ENCODE measurements at regions not wholly inside any gene's neighbourhood (a gene's known extent, or its start where the extent isn't known, plus 50 kb on each side); places are given as distances from the start of the nearest gene placed in this dataset.

DNA sequence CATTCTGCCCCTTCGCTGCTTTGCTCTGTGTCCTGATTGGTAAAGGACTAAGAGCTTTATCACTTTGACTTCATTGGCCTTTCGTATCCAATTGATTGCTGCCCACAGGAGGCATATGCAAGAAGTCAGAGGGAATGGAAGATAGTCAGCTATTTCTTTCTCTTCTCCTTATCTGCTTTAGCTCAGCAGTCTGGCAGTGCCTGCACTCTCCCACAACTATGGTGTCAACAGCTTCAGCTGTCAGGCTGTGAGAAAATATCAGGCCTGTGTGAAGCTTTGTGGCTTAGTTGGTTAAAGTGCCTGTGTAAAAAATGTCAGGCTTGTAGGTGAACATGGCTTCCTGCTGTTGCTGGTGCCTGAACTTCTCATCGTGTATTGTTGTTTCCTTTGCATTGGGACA, 243.0 kb downstream of the PCDH17 start:
- TF ChIP-seq, protein P1, sequence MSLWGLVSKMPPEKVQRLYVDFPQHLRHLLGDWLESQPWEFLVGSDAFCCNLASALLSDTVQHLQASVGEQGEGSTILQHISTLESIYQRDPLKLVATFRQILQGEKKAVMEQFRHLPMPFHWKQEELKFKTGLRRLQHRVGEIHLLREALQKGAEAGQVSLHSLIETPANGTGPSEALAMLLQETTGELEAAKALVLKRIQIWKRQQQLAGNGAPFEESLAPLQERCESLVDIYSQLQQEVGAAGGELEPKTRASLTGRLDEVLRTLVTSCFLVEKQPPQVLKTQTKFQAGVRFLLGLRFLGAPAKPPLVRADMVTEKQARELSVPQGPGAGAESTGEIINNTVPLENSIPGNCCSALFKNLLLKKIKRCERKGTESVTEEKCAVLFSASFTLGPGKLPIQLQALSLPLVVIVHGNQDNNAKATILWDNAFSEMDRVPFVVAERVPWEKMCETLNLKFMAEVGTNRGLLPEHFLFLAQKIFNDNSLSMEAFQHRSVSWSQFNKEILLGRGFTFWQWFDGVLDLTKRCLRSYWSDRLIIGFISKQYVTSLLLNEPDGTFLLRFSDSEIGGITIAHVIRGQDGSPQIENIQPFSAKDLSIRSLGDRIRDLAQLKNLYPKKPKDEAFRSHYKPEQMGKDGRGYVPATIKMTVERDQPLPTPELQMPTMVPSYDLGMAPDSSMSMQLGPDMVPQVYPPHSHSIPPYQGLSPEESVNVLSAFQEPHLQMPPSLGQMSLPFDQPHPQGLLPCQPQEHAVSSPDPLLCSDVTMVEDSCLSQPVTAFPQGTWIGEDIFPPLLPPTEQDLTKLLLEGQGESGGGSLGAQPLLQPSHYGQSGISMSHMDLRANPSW (CRISPR knock-in tag; IDR thresholded peaks at IDR 0.05; ENCODE audit: borderline replicate concordance) = no peak
- TF ChIP-seq, protein P2, sequence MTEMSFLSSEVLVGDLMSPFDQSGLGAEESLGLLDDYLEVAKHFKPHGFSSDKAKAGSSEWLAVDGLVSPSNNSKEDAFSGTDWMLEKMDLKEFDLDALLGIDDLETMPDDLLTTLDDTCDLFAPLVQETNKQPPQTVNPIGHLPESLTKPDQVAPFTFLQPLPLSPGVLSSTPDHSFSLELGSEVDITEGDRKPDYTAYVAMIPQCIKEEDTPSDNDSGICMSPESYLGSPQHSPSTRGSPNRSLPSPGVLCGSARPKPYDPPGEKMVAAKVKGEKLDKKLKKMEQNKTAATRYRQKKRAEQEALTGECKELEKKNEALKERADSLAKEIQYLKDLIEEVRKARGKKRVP (CRISPR knock-in tag; IDR thresholded peaks at IDR 0.05) = no peak
- TF ChIP-seq, protein P3, sequence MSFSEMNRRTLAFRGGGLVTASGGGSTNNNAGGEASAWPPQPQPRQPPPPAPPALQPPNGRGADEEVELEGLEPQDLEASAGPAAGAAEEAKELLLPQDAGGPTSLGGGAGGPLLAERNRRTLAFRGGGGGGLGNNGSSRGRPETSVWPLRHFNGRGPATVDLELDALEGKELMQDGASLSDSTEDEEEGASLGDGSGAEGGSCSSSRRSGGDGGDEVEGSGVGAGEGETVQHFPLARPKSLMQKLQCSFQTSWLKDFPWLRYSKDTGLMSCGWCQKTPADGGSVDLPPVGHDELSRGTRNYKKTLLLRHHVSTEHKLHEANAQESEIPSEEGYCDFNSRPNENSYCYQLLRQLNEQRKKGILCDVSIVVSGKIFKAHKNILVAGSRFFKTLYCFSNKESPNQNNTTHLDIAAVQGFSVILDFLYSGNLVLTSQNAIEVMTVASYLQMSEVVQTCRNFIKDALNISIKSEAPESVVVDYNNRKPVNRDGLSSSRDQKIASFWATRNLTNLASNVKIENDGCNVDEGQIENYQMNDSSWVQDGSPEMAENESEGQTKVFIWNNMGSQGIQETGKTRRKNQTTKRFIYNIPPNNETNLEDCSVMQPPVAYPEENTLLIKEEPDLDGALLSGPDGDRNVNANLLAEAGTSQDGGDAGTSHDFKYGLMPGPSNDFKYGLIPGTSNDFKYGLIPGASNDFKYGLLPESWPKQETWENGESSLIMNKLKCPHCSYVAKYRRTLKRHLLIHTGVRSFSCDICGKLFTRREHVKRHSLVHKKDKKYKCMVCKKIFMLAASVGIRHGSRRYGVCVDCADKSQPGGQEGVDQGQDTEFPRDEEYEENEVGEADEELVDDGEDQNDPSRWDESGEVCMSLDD (CRISPR knock-in tag; IDR thresholded peaks at IDR 0.05; ENCODE audit: borderline replicate concordance) = no peak
- TF ChIP-seq, protein P4, sequence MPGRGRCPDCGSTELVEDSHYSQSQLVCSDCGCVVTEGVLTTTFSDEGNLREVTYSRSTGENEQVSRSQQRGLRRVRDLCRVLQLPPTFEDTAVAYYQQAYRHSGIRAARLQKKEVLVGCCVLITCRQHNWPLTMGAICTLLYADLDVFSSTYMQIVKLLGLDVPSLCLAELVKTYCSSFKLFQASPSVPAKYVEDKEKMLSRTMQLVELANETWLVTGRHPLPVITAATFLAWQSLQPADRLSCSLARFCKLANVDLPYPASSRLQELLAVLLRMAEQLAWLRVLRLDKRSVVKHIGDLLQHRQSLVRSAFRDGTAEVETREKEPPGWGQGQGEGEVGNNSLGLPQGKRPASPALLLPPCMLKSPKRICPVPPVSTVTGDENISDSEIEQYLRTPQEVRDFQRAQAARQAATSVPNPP (CRISPR knock-in tag; IDR thresholded peaks at IDR 0.05) = no peak
- no peak for TF ChIP-seq CHD2 (IDR thresholded peaks at IDR 0.05; ENCODE audit: low read depth, low read length)
- TF ChIP-seq, protein P5, sequence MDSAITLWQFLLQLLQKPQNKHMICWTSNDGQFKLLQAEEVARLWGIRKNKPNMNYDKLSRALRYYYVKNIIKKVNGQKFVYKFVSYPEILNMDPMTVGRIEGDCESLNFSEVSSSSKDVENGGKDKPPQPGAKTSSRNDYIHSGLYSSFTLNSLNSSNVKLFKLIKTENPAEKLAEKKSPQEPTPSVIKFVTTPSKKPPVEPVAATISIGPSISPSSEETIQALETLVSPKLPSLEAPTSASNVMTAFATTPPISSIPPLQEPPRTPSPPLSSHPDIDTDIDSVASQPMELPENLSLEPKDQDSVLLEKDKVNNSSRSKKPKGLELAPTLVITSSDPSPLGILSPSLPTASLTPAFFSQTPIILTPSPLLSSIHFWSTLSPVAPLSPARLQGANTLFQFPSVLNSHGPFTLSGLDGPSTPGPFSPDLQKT (CRISPR knock-in tag; IDR thresholded peaks at IDR 0.05; ENCODE audit: borderline replicate concordance) = no peak
- TF ChIP-seq NR3C1 (CRISPR knock-in tag; IDR thresholded peaks at IDR 0.05) = no peak
- no peak for TF ChIP-seq ZNF589 (CRISPR knock-in tag; conservative IDR thresholded peaks at IDR 0.05)
- TF ChIP-seq EP300 (IDR thresholded peaks at IDR 0.05; ENCODE audit: low read depth in 2 of 2, low read length in 2 of 2) = no peak
- TF ChIP-seq EP300 (CRISPR knock-in tag; IDR thresholded peaks at IDR 0.05; ENCODE audit: borderline replicate concordance) = no peak
- no peak for TF ChIP-seq ZFP36L2 (CRISPR knock-in tag; IDR thresholded peaks at IDR 0.05)

All from HepG2 (cell line).